ACHN (cell line): ENCODE measurements at regions not wholly inside any gene's neighbourhood (a gene's known extent, or its start where the extent isn't known, plus 50 kb on each side); places are given as distances from the start of the nearest gene placed in this dataset.

ENCODE experiments used
- DNase-seq: peaks from one replicate; pipeline ENCODE4 v3.0.0-alpha.2; 2015
- in situ Hi-C: cut with HindIII; loops from 2 replicates; pipeline ENCODE4 v1.10.0; 2017; ENCODE audit warnings: low sequenced_read_pairs, low pct_ligation_motif_present, low pct_unique_long_range_greater_than_20kb

DNA sequence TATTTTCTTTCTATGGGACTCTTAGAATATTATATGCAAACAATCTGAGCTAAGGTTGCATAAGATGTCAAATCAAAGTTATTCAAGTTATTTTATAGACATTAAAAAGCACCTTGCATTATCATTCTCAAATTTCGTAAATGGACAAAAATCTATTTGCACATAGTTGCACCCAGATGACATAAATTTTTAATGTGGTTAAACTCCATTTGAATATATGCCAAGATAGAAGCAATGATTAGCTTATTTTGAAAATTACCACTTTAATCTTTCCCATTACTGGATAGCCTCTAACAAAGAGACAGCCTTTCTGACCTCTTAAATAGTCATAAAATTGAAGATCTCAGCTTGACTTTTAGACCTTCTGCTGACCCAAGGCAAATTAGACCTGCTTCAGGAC, 386.8 kb downstream of the RAPGEF2 start:
- in situ Hi-C loops: no loop called here
- no peak for DNase-seq

DNA sequence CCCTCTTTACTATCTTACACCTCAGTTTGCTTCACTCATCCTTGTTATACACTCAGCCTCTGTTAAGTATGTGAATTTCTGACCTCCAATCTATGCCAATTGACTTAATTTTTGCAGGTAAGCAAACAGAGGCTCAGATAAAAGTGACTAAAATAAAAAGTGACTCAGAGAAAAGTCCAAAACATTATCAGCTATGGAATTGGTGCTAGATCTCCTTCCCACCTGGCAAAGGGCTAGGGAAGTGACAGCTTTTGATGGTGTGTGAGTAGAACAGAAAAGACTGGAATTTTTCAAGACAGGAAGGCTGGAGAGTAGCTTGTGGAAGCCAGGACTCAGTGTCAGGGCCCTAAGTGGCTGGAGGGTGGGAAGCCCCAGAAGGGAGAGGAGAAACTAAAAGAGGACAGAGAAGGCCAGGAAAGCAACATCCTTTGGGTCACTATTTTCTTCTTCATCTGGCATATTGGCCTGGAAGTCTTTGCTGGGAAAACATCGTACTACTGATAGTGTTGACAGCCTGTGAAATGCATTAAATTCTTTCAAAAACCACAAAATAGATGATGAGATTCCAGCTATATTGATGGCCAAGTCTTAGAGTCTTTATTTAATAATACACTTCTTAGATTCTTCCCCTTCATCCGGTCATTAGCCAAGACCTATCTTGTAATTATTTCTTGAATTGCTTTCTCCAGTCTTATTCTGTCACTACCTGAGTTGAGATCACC, 392.8 kb downstream of the RAPGEF2 start:
- no peak for DNase-seq
- in situ Hi-C loops: no loop called here

DNA sequence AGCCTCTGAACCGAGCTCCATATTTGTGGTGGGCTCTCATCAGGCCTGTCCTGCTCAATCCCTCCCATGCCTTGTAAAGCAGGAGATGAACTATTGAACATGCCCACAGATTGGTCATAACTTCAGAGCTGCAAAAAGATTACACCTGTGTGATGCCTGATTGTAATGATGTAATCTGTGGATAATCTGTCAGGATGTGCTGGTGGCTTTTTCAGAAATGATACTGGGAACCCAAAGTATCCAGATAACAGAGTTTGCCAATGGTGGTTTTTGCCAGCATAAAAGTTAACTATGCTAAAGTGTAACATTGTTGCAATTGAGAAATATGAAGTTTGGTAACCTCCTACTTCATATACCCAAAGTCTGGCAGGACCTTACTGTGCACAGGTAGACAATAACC, 393.4 kb downstream of the RAPGEF2 start:
- in situ Hi-C loops: no loop called here
- DNase-seq: no peak

DNA sequence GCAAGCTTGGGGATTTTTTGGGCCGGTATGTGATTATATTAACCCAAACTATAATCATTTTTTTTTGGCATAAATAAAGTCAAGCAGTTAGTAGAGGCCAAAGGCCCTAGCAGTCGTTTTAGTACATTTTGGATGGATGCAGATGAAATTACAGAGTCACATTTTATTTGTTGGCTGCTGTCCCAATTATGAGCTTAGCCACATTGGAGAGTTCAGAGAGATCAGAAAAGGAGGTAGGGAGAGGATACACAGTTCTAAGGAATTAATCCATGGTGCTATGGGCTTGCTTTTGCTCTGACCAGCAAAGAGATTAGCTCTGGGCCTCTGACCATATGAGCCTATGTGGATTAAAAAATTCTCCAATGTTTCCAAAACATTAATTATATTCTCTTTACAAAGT, 395.1 kb downstream of the RAPGEF2 start:
- DNase-seq: no peak
- in situ Hi-C loops: no loop called here

DNA sequence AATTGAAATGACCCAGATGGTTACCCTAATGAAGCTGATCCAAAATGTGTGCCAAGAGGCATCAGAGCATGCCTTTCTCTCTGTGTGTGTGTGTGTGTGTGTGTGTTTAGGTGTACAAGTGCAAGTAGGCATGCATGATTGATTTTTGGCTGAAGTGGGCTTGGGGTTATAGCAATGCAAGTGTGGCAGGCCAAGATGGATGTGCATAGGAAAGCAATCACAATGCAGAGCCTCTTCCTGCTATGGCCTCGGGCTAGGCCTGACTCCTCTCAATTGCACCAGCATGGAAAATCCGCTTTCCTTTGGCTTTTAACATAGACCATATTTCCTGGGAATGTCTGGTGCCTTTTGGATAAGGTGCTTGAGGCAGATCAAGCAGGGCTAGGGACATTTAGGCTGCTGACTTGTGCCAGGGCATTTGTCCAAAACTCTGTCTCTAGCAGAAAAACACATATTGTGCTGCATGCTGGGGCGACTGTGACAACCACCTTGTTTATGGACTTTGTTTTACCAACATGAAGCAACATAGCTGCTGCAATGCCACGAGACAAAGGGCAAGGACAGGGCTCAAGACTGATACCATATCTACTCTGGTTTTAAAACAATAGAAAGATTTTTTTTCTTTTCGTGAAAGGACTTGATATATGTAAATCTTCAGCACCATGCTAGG, 395.7 kb downstream of the RAPGEF2 start:
- in situ Hi-C loops: no loop called here
- no peak for DNase-seq

DNA sequence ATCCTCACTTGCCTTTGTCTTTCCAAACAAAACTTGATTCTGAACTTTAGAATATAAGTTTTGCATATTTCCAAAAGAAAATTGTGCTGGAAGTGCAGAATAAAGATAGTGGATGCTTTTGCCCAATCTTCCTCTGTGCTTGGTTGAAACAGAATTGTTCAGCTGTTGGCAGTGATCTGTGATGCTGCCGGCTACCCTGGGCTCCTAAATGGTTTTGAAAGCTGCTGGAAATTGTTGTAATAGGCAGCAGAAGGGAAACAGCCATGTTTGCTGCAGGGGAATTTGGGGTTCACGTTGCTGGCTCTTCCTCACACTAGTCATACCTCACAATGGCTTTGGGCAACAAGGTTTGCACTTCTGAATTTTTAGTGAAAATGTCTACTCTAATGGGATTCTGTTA, 398.0 kb downstream of the RAPGEF2 start:
- in situ Hi-C loops: no loop called here
- no peak for DNase-seq

DNA sequence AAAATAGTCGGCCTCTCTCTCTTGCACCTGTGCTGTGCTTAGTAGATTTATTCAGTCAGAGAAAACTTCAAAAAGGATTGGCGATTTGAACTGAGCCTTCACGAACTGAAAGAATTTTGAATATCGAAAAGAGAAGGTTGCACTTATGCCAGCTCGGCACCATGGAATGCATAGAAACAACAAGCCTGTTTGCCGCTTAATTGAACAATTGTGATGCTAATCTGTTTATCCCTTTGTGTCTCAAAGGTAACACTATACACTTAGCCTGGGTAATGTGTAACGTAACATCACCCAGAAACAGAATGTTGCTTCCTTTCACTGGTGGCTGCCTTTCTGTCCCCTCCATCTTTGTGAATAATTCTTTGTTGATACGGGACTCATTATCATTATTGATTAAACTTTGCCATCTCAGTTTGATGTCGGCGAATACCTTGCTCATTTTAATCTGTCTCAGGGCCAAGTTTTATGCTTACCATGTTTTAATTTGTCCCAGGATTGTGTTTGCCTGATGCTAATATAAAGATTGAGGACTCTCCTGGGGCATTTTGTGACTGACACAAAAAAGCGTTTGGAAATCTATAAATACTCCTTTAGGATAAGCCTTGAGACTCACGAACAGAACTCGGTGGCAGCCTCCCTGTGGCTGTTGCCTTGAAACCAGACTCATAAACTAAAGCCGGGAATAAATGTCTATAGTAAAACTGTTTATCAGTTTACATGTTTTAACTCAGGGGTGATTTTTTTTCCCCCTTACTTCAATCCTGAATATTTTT, 400.5 kb downstream of the RAPGEF2 start:
- in situ Hi-C loops: no loop called here
- DNase-seq: no peak

DNA sequence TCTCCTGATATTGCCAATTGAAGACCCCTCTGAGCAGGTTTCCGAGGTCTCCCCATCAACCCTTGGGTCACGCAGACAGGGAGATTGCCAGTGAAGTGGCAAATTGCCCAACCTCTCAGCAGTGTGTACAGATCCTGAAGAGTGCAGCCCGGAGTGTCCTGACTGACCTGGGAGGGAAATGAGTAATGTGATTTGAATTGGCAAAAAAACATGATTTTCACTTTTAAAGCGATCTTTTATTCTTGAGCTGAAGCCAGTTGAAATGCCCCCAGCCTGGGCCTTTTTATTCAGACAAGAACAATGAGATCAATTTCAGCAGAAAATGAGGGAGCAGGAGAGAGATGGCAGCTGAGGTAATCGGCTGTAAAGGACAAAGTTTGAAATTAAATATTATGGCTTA, 401.8 kb downstream of the RAPGEF2 start:
- no peak for DNase-seq
- in situ Hi-C loops: no loop called here

DNA sequence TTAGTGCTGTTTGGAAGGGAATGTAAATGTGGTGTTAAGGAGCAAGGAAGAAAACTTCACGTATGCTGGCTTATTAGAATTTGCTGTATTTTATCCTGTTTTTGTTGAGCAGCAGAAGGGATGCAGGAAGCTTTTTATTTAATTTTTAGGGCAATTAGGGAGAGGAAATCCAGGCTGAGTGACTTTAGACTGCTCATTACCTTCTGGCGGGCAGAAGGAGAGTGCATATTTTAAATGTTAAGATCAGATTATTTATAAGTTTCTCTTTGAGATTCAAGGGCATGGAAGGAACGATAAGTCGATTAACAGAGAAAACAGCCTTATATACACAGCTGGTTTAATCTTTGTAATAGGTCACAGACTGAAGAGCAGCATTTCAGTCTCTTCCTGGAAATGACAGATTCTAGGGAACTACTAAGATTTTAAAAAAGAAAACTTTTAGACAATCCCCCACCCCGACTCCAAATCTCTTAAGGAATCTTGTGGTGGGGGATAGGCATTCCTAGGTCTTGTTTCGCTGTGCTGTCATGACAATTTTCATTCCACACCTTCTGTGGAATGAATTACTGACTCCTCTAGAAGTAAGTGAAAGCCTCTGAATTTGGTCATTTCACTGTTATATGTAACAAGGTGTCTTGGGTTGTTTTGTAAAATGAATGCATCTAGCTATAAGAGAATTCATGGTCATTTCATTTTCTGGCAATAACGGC, 402.5 kb downstream of the RAPGEF2 start:
- in situ Hi-C loops: no loop called here
- no peak for DNase-seq

DNA sequence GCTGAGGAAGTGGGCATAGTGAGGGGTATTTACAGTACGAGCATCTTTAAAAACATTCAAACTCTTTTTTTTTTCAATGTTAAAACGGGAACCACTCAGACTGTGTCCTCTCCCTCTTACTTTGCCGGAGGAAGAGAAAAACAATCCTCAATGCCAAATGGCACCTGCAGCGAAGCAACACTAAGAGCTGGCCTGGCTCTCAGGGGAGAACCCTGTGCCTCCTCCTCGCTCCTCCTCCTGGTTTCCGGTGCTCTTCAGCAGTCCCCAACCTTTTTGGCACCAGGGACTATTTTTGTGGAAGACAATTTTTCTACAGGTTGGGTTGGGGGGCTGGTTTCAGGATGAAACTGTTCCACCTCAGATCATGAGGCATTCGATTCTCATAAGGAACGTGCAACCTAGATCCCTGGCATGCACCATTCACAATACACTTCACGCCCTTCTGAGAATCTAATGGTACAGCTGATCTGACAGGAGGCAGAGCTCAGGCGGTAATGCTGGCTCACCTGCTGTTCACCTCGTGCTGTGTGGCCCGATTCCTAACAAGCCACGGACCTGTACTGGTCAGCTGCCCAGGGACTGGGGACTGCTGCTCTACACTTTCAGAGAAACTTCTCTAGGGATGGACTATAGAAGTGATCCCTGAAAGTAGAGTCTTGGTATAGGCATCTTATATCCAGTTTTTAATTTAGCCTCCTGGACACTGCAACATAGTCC, 404.1 kb downstream of the RAPGEF2 start:
- in situ Hi-C loops: no loop called here
- DNase-seq: no peak

DNA sequence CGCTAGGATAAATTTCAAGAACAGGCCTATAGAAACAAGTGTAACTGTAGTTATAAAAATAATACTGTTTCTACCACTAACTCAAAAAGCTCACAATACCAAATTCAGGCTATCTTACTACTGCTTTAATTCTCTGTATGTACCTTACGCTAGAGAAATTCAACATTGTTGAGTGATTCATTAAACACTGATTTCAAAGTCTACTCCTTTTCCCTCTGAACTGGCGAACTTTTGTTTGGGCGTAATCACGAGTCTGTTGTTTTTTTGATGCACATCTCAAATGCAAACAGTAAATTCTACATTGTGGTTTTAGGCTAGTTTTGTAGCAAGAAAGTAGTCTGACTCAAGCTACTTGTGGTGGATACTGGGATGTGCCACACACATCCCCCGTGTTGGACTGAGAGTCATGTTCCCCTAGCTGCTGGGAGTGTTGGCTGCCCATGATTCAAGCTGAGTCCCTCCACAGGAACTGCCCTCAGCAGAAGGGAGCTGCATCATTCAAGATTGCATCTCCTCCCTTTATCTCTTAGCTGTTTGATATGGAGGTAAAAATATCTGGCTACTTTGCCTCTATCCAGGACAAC, 406.1 kb downstream of the RAPGEF2 start:
- DNase-seq: no peak
- in situ Hi-C loops: no loop called here

DNA sequence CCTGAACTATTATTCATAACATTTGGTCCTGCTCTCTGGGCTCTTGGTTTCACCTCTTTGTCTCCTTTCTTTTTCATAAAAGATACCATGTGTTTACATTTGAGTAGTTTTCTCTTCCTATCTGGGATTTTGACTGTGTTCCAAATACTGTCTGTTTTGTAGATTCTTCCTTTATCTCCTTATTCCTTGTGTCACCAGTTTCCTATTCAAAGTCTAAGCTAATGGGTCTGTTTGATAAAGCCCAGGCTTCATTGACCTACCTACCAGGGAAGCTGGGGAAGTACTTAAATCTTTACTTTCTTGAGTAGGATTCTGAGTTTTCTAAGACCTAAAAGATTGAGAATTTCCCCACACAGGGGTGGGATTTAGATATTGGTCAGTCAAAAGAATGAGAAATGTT, 409.5 kb downstream of the RAPGEF2 start:
- in situ Hi-C loops: no loop called here

DNA sequence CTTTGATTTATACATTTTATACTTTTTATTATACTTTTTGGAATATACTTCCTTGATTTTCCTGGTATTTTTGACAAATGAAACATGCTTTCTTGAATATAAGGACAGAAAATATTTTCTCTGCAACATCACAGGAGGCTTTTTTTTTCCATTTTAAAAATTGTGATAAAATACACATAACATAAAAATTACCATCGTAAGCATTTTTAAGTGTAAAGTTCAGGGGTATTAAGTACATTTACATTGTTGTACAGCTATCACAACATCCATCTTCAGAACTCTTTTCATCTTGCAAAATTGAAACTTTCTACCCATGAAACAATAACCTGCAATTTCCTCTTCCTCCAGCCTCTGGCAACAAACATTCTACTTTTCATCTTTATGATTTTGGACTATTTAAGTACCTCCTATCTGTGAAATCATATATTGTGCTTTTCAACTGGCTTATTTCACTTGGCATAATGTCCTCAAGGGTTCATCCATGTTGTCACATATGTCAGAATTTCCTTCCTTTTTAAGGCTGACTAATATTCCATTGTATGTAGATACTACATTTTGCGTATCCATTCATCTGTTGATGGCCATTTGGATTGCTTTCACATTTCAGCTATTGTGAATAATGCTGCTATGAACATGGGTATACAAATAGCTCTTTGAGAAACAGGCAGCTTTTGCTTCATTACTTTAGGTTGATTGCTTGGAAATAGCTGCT, 412.6 kb downstream of the RAPGEF2 start:
- in situ Hi-C loops: no loop called here
- DNase-seq: no peak

More for the DNA sequence above, 409.5 kb downstream of the RAPGEF2 start:
- no peak for DNase-seq

DNA sequence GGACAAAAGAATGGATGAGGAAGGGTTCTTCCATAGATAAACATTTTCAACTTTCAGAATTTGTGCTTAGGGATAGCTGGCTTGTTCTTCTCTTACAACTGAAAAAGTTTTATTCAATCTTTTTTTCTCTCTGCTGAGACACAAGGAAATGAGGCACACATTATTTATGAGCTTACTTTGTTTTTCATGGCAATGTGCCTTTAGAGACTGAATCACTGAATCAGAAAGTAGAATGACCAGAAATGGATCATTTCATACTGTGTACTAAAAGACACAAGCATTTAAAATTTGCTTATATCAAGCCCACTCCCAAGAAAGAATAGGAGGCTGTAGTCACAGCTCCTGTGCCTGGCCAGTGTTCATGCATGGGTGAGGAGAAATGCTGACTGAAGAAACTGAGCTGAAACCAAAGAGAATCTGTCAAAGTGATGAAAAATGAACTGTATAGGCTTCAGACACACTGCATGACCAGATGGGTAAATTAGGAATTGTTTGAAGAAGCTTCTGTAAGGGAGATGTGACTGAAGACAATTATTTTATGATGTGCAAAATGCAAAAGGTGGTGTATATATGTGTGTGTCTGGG, 413.8 kb downstream of the RAPGEF2 start:
- DNase-seq: no peak
- in situ Hi-C loops: no loop called here

DNA sequence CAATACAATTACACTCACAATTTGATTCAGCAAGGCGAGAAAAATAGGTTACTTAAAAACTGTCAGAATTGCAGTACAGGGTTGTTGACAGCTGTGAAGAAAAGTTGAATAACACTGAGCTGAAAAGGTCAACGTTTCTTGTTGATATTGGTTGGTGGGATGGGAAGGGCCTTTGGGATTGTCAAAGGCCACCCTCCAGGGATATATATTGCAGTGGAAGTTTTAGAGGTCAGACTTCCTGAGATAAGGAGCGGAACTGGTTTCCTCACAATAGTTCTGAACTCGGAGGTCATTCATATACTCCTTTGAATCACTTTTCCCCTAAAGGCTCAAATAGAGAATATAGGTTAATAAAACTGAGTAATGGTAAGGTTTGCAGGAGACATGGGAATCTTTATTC, 417.2 kb downstream of the RAPGEF2 start:
- in situ Hi-C loops: no loop called here
- DNase-seq: no peak

DNA sequence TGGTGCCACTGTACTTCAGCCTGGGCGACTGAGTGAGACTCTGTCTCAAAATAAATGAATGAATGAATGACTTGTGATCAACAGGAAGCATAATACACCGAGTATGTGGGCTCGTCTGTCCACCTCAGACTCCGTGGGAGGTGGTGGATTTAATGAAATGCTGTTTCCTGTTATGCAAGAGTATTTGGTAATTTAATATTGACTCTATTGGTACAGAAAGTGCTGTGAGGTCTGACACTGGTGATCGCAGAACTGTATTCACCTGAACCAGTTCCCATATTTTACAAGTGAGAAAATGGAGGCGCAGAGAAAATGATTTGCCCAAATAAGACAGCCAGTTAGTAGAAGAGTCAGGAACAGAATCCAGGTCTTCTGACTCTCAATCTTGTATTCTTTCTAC, 423.3 kb downstream of the RAPGEF2 start:
- DNase-seq: no peak
- in situ Hi-C loops: no loop called here

DNA sequence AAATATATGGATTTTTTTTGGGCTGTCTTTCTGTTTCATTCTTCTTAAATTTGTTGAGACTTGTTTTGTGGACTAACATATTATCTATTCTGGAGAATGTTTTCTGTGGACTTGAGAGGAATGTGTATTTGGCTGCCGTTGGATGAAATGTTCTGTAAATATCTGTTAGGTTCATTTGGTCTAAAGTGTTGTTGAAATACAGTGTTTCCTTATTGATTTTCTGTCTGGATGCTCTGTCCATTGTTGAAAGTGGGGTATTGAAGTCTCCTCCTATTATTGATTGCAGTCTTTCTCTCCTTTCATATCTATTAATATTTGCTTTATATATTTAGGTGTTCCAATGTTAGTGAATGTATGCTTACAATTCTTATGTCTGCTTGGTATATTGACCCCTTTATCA, 431.8 kb downstream of the RAPGEF2 start:
- no peak for DNase-seq
- in situ Hi-C loops: no loop called here
